ENCODE measurements at regions not wholly inside any gene's neighbourhood (a gene's known extent, or its start where the extent isn't known, plus 50 kb on each side); places are given as distances from the start of the nearest gene placed in this dataset.
"Not testable (repeated sequence)": the region's sequence is repeated elsewhere in the genome, so short reads cannot be mapped to it uniquely, and the experiment has no call there.

DNA sequence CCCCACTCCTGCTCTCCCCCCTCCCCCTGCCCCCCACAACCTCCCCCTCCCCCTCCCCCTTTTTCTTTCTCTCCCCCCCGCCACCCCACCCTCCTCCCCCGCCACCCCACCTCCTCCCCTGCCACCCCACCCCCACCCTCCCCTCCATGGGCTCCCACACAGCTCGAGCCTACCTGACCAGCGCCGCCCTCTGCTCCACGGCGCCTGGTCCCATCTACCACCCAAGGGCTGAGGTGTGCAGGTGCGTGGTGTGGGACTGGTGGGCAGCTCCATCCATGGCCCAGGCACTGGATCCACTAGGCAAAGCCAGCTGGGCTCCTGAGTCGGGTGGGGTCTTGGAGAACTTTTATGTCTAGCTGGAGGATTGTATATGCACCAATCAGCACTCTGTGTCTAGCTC is 68.3 kb upstream of the KCNAB1 start:
- peaks cover 14% of the 10 kb centered on the region for H3K27me3 Mint-ChIP-seq
- Histone ChIP-seq H3K9me3 (ENCODE audit: control insufficient read depth in 2 of 2, low read length in 2 of 2) (no peaks in the 10 kb centered on the region), H3K27ac (ENCODE audit: insufficient read depth, low read length, poor library complexity, severe bottlenecking) (no peak overlapping the region), H3K36me3 (ENCODE audit: control insufficient read depth, insufficient read depth, low read length) (no peaks in the 10 kb centered on the region), H3K27me3 (ENCODE audit: control insufficient read depth, insufficient read depth, low read length) (peaks cover 6% of the 10 kb centered on the region), H3K4me3 (ENCODE audit: low read depth, low read length) (no peak overlapping the region), H3K4me1 (ENCODE audit: control insufficient read depth, insufficient read depth, low read length, poor library complexity, severe bottlenecking) (no peaks in the 10 kb centered on the region)
- H3K9me3 Mint-ChIP-seq: peaks cover 0 to 8% (median 2%) of the 10 kb centered on the region in 7 donors
- no peak overlapping the region for H3K4me3 Mint-ChIP-seq
- ATAC-seq (ENCODE audit: low read depth in 2 of 2) (no peak), DNase-seq (no peak)
- H3K4me1 Mint-ChIP-seq: no peaks in the 10 kb centered on the region
- H3K27ac Mint-ChIP-seq: no peak overlapping the region
- H3K36me3 Mint-ChIP-seq: no peaks in the 10 kb centered on the region

DNA sequence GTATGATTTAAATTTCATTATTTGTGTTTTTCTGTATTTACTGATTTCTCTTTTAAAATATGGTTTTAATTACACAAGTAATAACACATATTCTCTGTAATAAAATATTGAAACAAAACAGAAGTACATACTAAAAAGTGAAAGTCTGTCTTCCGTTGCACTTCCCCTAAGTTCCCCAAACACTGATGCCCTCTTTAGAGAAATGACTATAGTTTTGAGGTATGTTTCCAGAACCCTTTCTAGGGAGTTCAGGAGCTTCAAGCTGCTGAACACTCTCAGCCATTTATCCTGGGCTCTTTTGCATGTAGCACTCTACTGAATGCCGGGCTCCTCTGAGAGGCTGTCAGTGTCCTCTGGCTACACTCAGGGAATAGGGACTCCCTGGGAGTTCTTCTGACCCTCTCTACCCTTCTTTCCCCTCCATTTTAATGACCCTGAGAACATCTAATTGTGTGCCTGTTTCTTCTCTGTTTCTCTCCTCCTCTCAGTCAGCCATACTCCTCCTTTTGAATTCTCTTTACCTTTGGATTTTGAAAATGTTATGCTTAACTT is 60.4 kb upstream of the KCNAB1 start:
- H3K4me1 ChIP-seq (ENCODE audit: control insufficient read depth, insufficient read depth, low read length, poor library complexity, severe bottlenecking): no peaks in the 10 kb centered on the region
- no peaks in the 10 kb centered on the region for H3K9me3 ChIP-seq (ENCODE audit: control insufficient read depth in 2 of 2, low read length in 2 of 2)
- DNase-seq: no peak
- no peak for ATAC-seq (ENCODE audit: low read depth in 2 of 2)
- H3K27ac Mint-ChIP-seq: no peak overlapping the region
- no peaks in the 10 kb centered on the region for H3K36me3 Mint-ChIP-seq
- H3K36me3 ChIP-seq (ENCODE audit: control insufficient read depth, insufficient read depth, low read length): no peaks in the 10 kb centered on the region
- H3K4me3 Mint-ChIP-seq: no peak overlapping the region
- H3K9me3 Mint-ChIP-seq: peaks cover 0 to 2% (median 0%) of the 10 kb centered on the region in 7 donors
- peaks cover 6% of the 10 kb centered on the region for H3K27me3 ChIP-seq (ENCODE audit: control insufficient read depth, insufficient read depth, low read length)
- peaks cover 17% of the 10 kb centered on the region for H3K27me3 Mint-ChIP-seq
- H3K4me1 Mint-ChIP-seq: peaks cover 0 to 3% (median 0%) of the 10 kb centered on the region in 4 donors
- H3K27ac ChIP-seq (ENCODE audit: insufficient read depth, low read length, poor library complexity, severe bottlenecking): no peak overlapping the region
- no peak overlapping the region for H3K4me3 ChIP-seq (ENCODE audit: low read depth, low read length)

DNA sequence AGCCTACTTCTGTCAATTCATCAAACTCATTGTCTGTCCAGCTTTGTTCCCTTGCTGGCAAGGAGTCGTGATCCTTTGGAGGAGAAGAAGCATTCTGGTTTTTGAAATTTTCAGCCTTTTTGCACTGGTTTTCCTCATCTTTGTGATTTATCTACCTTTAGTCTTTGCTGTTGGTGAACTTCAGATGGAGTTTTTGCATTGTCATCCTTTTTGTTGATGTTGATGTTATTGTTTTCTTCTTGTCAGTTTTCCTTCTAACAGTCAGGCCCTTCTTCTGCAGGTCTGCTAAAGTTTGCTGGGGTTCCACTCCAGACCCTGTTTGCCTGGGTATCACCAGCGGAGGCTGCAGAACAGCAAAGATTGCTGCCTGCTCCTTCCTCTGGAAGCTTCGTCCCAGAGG is 52.2 kb upstream of the KCNAB1 start:
- H3K9me3 ChIP-seq (ENCODE audit: control insufficient read depth in 2 of 2, low read length in 2 of 2); H3K9me3 Mint-ChIP-seq; DNase-seq; ATAC-seq (ENCODE audit: low read depth in 2 of 2); H3K4me1 Mint-ChIP-seq; H3K27ac ChIP-seq (ENCODE audit: insufficient read depth, low read length, poor library complexity, severe bottlenecking); H3K36me3 ChIP-seq (ENCODE audit: control insufficient read depth, insufficient read depth, low read length); H3K4me3 Mint-ChIP-seq; H3K27me3 ChIP-seq (ENCODE audit: control insufficient read depth, insufficient read depth, low read length); H3K4me1 ChIP-seq (ENCODE audit: control insufficient read depth, insufficient read depth, low read length, poor library complexity, severe bottlenecking); H3K4me3 ChIP-seq (ENCODE audit: low read depth, low read length); H3K36me3 Mint-ChIP-seq; H3K27ac Mint-ChIP-seq: not testable (repeated sequence)
- H3K27me3 Mint-ChIP-seq: peaks cover 11% of the 10 kb centered on the region

DNA sequence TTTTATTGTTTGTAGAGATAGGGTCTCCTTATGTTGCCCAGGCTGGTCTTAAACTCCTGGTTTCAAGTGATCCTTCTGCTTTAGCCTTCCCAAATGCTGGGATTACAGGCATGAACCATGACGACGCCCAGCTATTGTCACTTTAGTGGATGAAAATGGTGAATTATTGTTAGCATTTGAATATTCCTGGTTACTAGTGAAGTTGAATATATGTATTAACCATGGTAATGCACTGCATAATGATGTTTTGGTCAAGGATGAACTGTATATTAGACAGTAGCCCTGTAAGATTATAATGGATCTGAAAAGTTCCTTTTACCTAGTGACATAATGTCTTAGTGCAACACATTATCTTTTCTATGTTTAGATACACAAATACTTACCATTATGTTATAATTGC is 50.4 kb upstream of the KCNAB1 start:
- H3K36me3 Mint-ChIP-seq: no peaks in the 10 kb centered on the region

More for the DNA sequence above, 50.4 kb upstream of the KCNAB1 start:
- Histone ChIP-seq H3K4me3 (ENCODE audit: low read depth, low read length) (no peak overlapping the region), H3K9me3 (ENCODE audit: control insufficient read depth in 2 of 2, low read length in 2 of 2) (no peaks in the 10 kb centered on the region), H3K27me3 (ENCODE audit: control insufficient read depth, insufficient read depth, low read length) (no peaks in the 10 kb centered on the region), H3K4me1 (ENCODE audit: control insufficient read depth, insufficient read depth, low read length, poor library complexity, severe bottlenecking) (no peaks in the 10 kb centered on the region), H3K36me3 (ENCODE audit: control insufficient read depth, insufficient read depth, low read length) (no peaks in the 10 kb centered on the region), H3K27ac (ENCODE audit: insufficient read depth, low read length, poor library complexity, severe bottlenecking) (no peak overlapping the region)
- Mint-ChIP-seq H3K27me3 (peaks cover 7% of the 10 kb centered on the region), H3K4me1 (no peaks in the 10 kb centered on the region), H3K27ac (no peak overlapping the region), H3K4me3 (no peak overlapping the region), H3K9me3 (no peaks in the 10 kb centered on the region)
- DNase-seq (no peak), ATAC-seq (ENCODE audit: low read depth in 2 of 2) (no peak)
